HG02885 (cell line): ENCODE measurements at regions not wholly inside any gene's neighbourhood (a gene's known extent, or its start where the extent isn't known, plus 50 kb on each side); places are given as distances from the start of the nearest gene placed in this dataset.

Experiments used
- ATAC-seq: cut with Tn5 transposase; IDR thresholded peaks from one replicate; pipeline ENCODE4 v1.9.1; 2021; ENCODE audit warnings: mild to moderate bottlenecking; ENCODE audit not compliant: unreplicated experiment, poor library complexity

DNA sequence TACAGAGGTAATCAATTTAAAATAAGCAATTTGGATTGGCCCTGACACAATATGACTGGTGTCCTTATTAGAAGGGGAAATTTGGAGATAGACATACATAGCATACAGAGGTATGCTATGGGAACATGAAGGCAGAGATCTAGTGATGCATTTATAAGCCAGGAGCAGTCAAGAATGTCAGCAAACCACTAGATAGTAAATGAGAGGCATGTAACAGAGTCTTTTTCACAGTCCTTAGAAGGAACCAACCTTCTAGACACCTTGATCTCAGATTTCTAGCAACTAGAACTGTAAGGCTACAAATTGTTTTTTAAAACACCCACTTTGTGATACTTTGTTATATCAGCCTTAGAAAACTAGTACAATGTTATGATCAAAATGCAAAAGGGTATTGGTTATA lies 54.3 kb upstream of the CA10 start:
- ATAC-seq: no peak

DNA sequence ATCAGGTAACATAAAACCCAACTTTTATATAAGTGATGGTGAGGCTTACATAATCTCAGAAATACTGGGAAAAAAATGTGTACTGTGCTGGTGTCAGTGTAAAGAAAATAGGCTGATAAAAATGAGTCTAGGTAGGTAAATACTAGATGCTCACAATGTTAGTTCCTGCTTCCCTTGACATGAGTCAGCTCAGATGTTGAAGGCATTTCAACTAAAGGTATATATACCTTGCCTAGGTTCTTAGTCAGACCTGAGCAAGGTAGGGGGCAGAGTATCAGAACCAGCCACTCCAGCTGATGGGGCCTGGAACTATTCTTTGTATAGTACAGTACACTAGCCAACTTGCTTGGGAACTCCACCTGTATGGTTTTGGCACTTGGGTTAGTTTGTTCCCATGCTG lies 51.0 kb upstream of the CA10 start:
- ATAC-seq: no peak
